ENCODE measurements at regions not wholly inside any gene's neighbourhood (a gene's known extent, or its start where the extent isn't known, plus 50 kb on each side); places are given as distances from the start of the nearest gene placed in this dataset.

DNA sequence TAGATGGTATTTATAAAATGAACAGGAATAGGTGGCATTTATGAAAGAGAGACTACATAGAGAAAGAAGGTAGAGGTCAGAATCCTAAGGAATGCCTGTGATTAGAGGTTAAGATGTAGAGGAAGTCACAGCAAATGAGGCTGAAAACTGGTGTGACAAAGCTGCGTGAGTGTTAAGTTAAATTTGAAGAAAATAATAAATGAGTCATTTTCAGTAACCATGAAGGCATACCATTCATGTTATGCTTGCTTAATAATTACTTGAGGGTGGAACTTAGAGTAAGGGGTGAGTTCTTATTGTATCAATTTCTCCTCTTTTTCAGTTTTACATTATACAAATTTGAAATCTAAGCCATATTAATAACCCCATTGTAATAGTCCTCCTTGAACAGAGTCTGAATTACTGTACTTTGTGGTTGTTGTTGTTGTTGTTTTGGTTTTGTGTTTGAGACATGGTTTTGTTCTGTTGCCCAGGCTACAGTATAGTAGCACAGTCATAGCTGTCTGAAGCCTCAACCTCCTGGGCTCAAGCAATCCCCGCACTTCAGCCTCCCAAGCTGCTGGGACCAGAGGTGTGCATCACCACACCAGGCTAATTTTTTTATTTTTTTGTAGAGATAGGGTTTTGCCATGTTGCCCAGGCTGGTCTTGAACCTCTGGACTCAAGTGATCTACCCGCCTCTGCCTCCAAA, 761.5 kb downstream of the GALC start:
- H3K27ac Mint-ChIP-seq (ENCODE audit: unreplicated experiment), result no peak overlapping the region
- TF ChIP-seq CTCF (IDR thresholded peaks at IDR 0.05; ENCODE audit: partially characterized antibody, unreplicated experiment), result no peak
- peaks cover 2% of the 10 kb centered on the region for H3K9me3 Mint-ChIP-seq (ENCODE audit: unreplicated experiment)
- H3K27me3 Mint-ChIP-seq (ENCODE audit: unreplicated experiment), result no peaks in the 10 kb centered on the region
- DNase-seq, result no peak
- H3K36me3 Mint-ChIP-seq (ENCODE audit: unreplicated experiment), result no peaks in the 10 kb centered on the region
- no peak overlapping the region for H3K4me3 Mint-ChIP-seq (ENCODE audit: unreplicated experiment)
- no peaks in the 10 kb centered on the region for H3K4me1 Mint-ChIP-seq (ENCODE audit: low read depth, unreplicated experiment)

GRCh38 chr14:87230726-87231125, 762.3 kb downstream of the GALC start:
- Mint-ChIP-seq H3K9me3 (ENCODE audit: unreplicated experiment) (peaks cover 2% of the 10 kb centered on the region), H3K27me3 (ENCODE audit: unreplicated experiment) (no peaks in the 10 kb centered on the region), H3K27ac (ENCODE audit: unreplicated experiment) (no peak overlapping the region), H3K4me1 (ENCODE audit: low read depth, unreplicated experiment) (no peaks in the 10 kb centered on the region), H3K36me3 (ENCODE audit: unreplicated experiment) (no peaks in the 10 kb centered on the region), H3K4me3 (ENCODE audit: unreplicated experiment) (no peak overlapping the region)
- no peak for TF ChIP-seq CTCF (IDR thresholded peaks at IDR 0.05; ENCODE audit: partially characterized antibody, unreplicated experiment)
- DNase-seq, result no peak

DNA sequence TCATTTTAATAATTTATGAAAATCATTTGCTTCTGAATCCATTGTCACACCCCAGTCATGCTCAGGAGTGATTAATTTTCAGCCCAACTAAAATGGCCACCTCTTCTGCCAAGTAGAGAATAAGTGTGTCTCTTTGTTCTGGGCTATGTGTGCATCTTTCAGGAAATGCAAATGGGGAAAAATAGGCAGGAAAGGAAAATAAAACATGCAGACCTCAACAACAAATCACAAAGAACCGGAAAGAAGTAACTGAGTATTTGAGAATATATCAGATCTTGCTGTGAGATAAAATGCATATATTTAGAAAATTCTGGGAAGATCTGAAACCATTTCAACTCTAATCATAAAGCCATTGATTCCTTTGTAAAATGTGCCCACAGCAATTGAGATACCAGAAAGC, 763.9 kb downstream of the GALC start:
- Mint-ChIP-seq H3K27me3 (ENCODE audit: unreplicated experiment) (no peaks in the 10 kb centered on the region), H3K4me3 (ENCODE audit: unreplicated experiment) (no peak overlapping the region)
- TF ChIP-seq CTCF (IDR thresholded peaks at IDR 0.05; ENCODE audit: partially characterized antibody, unreplicated experiment), result no peak

DNA sequence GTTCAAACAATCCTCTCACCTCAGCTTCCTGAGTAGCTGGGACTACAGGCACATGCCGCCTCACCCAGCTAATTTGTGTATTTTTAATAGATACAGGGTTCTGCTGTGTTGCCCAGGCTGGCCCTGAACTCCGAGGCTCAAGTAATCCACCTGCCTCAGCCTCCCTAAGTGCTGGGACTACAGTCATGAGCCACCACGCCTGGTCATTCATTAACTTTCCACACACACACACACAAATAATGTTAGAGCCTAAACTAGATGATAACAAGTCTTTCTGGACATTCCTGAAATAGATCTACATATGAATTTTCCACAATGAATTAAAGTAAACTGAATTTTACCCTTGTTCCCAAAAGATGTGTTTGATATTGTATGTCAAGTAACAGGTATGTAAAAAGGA, 776.0 kb downstream of the GALC start:
- no peaks in the 10 kb centered on the region for H3K4me1 Mint-ChIP-seq (ENCODE audit: low read depth, unreplicated experiment)
- H3K4me3 Mint-ChIP-seq (ENCODE audit: unreplicated experiment), result no peak overlapping the region
- DNase-seq, result no peak
- no peaks in the 10 kb centered on the region for H3K9me3 Mint-ChIP-seq (ENCODE audit: unreplicated experiment)
- H3K27me3 Mint-ChIP-seq (ENCODE audit: unreplicated experiment), result no peaks in the 10 kb centered on the region
- no peak for TF ChIP-seq CTCF (IDR thresholded peaks at IDR 0.05; ENCODE audit: partially characterized antibody, unreplicated experiment)
- no peaks in the 10 kb centered on the region for H3K36me3 Mint-ChIP-seq (ENCODE audit: unreplicated experiment)
- no peak overlapping the region for H3K27ac Mint-ChIP-seq (ENCODE audit: unreplicated experiment)

More for the DNA sequence above, 763.9 kb downstream of the GALC start:
- Mint-ChIP-seq H3K4me1 (ENCODE audit: low read depth, unreplicated experiment) (no peaks in the 10 kb centered on the region), H3K9me3 (ENCODE audit: unreplicated experiment) (no peaks in the 10 kb centered on the region), H3K27ac (ENCODE audit: unreplicated experiment) (no peak overlapping the region), H3K36me3 (ENCODE audit: unreplicated experiment) (no peaks in the 10 kb centered on the region)
- no peak for DNase-seq

GRCh38 chr14:87214558-87214957, 778.4 kb downstream of the GALC start:
- Mint-ChIP-seq H3K27me3 (ENCODE audit: unreplicated experiment) (no peaks in the 10 kb centered on the region), H3K4me1 (ENCODE audit: low read depth, unreplicated experiment) (no peaks in the 10 kb centered on the region), H3K4me3 (ENCODE audit: unreplicated experiment) (no peak overlapping the region), H3K9me3 (ENCODE audit: unreplicated experiment) (no peaks in the 10 kb centered on the region), H3K36me3 (ENCODE audit: unreplicated experiment) (no peaks in the 10 kb centered on the region), H3K27ac (ENCODE audit: unreplicated experiment) (no peak overlapping the region)
- no peak for DNase-seq
- no peak for TF ChIP-seq CTCF (IDR thresholded peaks at IDR 0.05; ENCODE audit: partially characterized antibody, unreplicated experiment)

All from glutamatergic neuron (in vitro differentiated cells).